PFSK-1 (cell line): ENCODE measurements at regions not wholly inside any gene's neighbourhood (a gene's known extent, or its start where the extent isn't known, plus 50 kb on each side); places are given as distances from the start of the nearest gene placed in this dataset.

Experiments used
- FOXP2 ChIP-seq: optimal IDR thresholded peaks from 2 replicates; pipeline ENCODE3; 2011; ENCODE audit warnings: borderline replicate concordance, control low read depth, inconsistent platforms; ENCODE audit not compliant: insufficient read depth; ENCODE audit errors: extremely low read length, extremely low read depth
- POLR2AphosphoS5 ChIP-seq: IDR thresholded peaks from 2 replicates; pipeline ENCODE4 v1.6.1; 2012; ENCODE audit warnings: low read depth, mild to moderate bottlenecking, control low read depth, low read length, moderate library complexity
- SIN3A ChIP-seq: IDR thresholded peaks from 2 replicates; pipeline ENCODE4 v1.6.1; 2012; ENCODE audit warnings: mild to moderate bottlenecking, low read length, moderate library complexity, borderline replicate concordance; ENCODE audit not compliant: insufficient read depth
- TAF1 ChIP-seq: IDR thresholded peaks from 2 replicates; pipeline ENCODE4 v1.6.1; 2012; ENCODE audit warnings: low read length, control low read depth, borderline replicate concordance; ENCODE audit not compliant: insufficient read depth
- TF ChIP-seq, protein P1 (sequence below), 2 experiments: IDR thresholded peaks; 2 replicates each; pipeline versions ENCODE4 v1.6.1 to v1.8.0; 2011 to 2012; ENCODE audit warnings: low read depth in 2 of 2, low read length in 2 of 2, control low read depth in 1 of 2, inconsistent platforms in 1 of 2, mild to moderate bottlenecking in 1 of 2, moderate library complexity in 1 of 2; ENCODE audit not compliant: insufficient read depth in 1 of 2

DNA sequence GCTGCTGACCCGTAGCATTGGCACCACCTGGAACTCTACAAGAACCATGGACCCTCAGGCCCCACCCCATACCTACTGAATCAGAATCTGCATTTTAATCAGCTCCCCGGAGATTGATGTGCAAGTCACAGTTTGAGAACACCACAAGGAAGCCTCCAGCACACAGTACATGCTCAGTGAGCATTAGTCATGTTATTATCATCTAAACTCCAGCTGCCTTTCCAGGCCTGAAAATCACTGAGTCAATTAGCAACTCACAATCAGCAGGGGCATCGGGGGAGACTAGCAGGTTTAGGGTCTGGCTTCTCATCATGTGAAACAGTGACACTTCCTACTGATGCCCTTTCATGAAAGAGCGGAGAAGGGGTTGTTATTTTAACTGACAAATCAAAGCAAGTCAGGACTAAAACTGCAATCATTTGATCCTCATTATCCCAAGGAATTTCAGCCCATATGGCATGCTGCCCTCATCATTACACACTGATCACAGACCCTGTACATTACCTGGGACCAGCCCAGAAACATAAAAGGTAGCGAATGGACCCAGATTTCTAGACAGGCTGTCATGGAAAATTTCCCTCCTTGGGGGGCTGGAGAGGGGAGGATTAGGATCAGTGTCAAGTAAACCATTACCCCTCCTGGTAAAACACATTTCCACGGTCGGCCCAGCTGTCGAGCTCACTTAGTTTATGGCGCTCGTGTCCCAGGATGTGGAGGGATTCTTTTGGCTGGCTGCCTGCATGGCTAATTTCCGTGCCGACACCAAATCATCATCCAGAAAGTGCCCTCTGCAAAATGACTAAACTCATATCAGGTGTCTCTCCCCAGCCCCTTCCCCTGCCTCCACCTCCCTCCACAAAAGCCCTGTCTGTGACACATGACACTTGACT, 122.8 kb downstream of the PRLHR start:
- TF ChIP-seq, protein P1, sequence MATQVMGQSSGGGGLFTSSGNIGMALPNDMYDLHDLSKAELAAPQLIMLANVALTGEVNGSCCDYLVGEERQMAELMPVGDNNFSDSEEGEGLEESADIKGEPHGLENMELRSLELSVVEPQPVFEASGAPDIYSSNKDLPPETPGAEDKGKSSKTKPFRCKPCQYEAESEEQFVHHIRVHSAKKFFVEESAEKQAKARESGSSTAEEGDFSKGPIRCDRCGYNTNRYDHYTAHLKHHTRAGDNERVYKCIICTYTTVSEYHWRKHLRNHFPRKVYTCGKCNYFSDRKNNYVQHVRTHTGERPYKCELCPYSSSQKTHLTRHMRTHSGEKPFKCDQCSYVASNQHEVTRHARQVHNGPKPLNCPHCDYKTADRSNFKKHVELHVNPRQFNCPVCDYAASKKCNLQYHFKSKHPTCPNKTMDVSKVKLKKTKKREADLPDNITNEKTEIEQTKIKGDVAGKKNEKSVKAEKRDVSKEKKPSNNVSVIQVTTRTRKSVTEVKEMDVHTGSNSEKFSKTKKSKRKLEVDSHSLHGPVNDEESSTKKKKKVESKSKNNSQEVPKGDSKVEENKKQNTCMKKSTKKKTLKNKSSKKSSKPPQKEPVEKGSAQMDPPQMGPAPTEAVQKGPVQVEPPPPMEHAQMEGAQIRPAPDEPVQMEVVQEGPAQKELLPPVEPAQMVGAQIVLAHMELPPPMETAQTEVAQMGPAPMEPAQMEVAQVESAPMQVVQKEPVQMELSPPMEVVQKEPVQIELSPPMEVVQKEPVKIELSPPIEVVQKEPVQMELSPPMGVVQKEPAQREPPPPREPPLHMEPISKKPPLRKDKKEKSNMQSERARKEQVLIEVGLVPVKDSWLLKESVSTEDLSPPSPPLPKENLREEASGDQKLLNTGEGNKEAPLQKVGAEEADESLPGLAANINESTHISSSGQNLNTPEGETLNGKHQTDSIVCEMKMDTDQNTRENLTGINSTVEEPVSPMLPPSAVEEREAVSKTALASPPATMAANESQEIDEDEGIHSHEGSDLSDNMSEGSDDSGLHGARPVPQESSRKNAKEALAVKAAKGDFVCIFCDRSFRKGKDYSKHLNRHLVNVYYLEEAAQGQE (IDR thresholded peaks at IDR 0.05; ENCODE audit: insufficient read depth in 1 of 2, low read depth in 2 of 2, low read length in 2 of 2), result no peak
- TF ChIP-seq POLR2AphosphoS5, result no peak
- TF ChIP-seq TAF1, result no peak
- TF ChIP-seq SIN3A, result no peak
- no peak for TF ChIP-seq FOXP2
